Fibroblast of villous mesenchyme (primary cell): ENCODE measurements at regions not wholly inside any gene's neighbourhood (a gene's known extent, or its start where the extent isn't known, plus 50 kb on each side); places are given as distances from the start of the nearest gene placed in this dataset.

Experiments used
- DNase-seq: peaks from one replicate; pipeline ENCODE4 v3.0.0-alpha.2; 2010; ENCODE audit warnings: low read depth
- H3K4me3 ChIP-seq: 2 replicates; pipeline ENCODE4 v1.5.1; 2011; ENCODE audit warnings: low read depth, mild to moderate bottlenecking, low read length
- TF ChIP-seq, protein P1 (sequence below): IDR thresholded peaks from 2 replicates; pipeline ENCODE4 v1.5.1; 2012; ENCODE audit warnings: low read depth, mild to moderate bottlenecking, low read length; ENCODE audit not compliant: insufficient read depth

- DNase-seq, result no peak
- TF ChIP-seq, protein P1, sequence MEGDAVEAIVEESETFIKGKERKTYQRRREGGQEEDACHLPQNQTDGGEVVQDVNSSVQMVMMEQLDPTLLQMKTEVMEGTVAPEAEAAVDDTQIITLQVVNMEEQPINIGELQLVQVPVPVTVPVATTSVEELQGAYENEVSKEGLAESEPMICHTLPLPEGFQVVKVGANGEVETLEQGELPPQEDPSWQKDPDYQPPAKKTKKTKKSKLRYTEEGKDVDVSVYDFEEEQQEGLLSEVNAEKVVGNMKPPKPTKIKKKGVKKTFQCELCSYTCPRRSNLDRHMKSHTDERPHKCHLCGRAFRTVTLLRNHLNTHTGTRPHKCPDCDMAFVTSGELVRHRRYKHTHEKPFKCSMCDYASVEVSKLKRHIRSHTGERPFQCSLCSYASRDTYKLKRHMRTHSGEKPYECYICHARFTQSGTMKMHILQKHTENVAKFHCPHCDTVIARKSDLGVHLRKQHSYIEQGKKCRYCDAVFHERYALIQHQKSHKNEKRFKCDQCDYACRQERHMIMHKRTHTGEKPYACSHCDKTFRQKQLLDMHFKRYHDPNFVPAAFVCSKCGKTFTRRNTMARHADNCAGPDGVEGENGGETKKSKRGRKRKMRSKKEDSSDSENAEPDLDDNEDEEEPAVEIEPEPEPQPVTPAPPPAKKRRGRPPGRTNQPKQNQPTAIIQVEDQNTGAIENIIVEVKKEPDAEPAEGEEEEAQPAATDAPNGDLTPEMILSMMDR, result no peak
- no peak overlapping the region for H3K4me3 ChIP-seq
Observed at GRCh38 chr4:138871555-138871875, 144.1 kb upstream of the NOCT start.

DNA sequence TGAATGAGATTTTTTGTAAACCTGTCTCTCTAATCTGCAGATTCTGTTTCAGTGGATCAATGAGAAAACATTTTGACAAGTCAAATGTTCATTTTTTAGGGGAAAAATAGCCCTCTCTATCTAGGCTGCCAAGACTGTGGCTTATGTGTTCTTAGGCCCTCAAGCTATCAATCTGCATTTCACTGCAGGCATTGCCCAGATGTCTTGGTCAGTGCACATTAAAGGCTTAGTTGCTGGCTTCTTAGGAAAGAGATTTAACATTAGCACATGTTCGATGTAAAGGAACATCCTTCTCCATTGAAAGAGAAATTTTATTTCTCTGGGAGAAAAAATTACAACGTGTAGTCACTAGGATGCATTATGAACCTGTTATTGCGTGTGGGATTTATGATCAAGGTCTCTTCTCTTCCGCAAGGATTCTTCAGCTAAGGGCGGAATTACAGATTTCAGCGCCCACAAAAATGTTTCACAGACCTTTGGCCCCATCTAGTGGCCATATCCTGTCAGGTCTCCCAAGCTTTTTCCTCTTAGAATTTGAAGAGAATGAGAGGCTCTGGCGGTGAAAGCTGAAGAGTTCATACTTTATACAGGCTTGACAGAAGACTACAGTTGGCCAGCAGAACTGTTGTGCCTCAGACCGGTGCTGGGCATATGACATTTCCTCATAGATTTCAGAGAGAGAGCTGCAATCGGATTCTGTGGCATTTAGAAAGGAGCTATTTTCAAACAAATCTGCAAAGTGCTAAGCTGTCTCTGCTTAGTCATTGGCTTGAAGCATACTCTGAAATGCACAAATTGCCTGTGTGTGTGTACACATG is 144.6 kb upstream of the NOCT start:
- DNase-seq, result peak; percentile 81
- TF ChIP-seq, protein P1, result peak; percentile 87
- H3K4me3 ChIP-seq, result no peak overlapping the region

DNA sequence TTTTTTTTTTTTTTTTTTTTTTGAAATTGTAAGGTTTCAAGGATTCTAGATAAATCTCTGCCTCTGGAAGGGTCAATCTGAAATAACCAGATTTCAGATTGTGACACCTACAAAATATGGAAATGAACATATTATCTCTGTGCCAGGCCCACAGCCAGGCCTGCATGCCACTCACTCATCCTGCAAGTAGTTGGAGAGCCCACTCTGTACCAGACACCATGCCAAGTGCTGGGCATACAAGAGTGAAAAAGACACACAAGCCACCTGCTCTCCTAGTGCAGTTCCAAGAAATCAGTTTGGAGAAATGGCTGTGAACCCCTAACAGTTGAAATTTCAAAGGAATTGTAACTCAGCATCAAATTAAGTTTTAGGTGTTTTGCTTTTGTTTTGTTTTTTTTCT is 145.9 kb upstream of the NOCT start:
- DNase-seq, result no peak
- H3K4me3 ChIP-seq, result no peak overlapping the region
- TF ChIP-seq, protein P1, result no peak

- H3K4me3 ChIP-seq, result no peak overlapping the region
- TF ChIP-seq, protein P1, result no peak
- peak; percentile 13 for DNase-seq
Observed at GRCh38 chr4:138869165-138869564, 146.4 kb upstream of the NOCT start.

- TF ChIP-seq, protein P1, result no peak
- peak; percentile 51 for DNase-seq
- no peak overlapping the region for H3K4me3 ChIP-seq
Observed at GRCh38 chr4:138868562-138868961, 147.0 kb upstream of the NOCT start.

- TF ChIP-seq, protein P1, result no peak
- DNase-seq, result no peak
- H3K4me3 ChIP-seq, result no peak overlapping the region
Observed at GRCh38 chr4:138867404-138867803, 148.2 kb upstream of the NOCT start.

- no peak for DNase-seq
- H3K4me3 ChIP-seq, result no peak overlapping the region
- TF ChIP-seq, protein P1, result no peak
Observed at GRCh38 chr4:138866314-138866713, 149.3 kb upstream of the NOCT start.
